GM19467 (cell line): ENCODE measurements at regions not wholly inside any gene's neighbourhood (a gene's known extent, or its start where the extent isn't known, plus 50 kb on each side); places are given as distances from the start of the nearest gene placed in this dataset.
A peak's percentile ranks its signal among the peaks of the same experiment; 100 is the strongest.
"Not testable (repeated sequence)": the region's sequence is repeated elsewhere in the genome, so short reads cannot be mapped to it uniquely, and the experiment has no call there.

Source experiments
- ATAC-seq: cut with Tn5 transposase; IDR thresholded peaks from one replicate; pipeline ENCODE4 v1.9.1; 2021; ENCODE audit warnings: mild to moderate bottlenecking, moderate library complexity; ENCODE audit not compliant: unreplicated experiment

- ATAC-seq: no peak
These were observed 52.5 kb downstream of the RHOB start for GRCh38 chr2:20499387-20499786.

GRCh38 chr2:20501974-20502373 lies 55.1 kb downstream of the RHOB start:
- ATAC-seq: no peak

GRCh38 chr2:20502496-20502895 lies 55.6 kb downstream of the RHOB start:
- not testable (repeated sequence) for ATAC-seq

GRCh38 chr2:20504174-20504573 lies 57.3 kb downstream of the RHOB start:
- no peak for ATAC-seq

DNA sequence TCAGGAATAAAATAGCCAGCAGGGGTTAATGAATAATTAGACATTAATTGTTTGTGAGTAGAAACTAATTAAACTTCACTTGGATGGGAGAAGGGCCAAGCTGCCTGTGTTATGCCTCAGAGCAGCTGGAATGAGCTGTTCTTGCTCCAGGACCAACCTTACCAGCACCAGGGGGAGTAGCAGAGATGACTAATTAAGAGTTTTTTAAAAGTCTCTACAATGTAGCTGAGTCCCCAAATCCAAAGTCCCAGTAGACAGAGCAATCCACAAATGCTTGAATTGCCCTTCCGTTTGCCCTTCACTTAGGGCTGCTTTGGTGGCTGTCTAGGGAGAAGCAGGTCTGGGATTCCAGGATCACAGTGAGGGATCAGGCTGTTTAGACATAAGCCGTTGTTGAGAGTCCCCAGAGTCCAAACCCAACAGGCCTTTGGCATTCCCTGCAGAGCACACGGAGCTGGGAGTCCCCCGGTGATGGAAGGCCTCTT lies 59.4 kb downstream of the RHOB start:
- ATAC-seq: no peak

DNA sequence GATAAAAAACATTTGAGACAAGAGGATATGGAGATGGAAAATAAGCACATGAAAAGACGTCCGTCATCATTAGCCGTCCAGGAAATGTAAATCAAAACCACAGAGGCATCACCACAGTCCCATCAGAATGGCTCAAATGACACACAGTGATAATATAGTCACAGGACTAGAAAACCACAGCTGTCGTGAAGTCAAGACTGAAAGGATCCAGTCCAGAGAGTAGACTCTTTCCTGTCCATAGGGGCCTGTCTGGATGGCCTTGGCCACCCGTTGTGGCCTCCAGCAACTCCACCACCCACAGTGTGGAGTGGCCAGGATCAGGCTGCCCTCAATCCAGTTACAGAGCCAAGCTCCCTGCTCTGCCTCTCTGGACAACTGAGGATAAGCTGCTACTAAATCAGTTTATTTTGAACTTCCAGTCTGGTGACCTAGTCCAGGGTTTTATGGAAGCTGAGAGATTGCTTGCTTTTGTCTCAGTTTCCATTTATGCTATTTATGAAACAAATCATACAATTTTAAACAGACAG lies 60.4 kb downstream of the RHOB start:
- peak; percentile 97 for ATAC-seq

- no peak for ATAC-seq
These were observed 60.8 kb downstream of the RHOB start for GRCh38 chr2:20507711-20508110.

GRCh38 chr2:20509301-20509769 lies 62.5 kb downstream of the RHOB start:
- no peak for ATAC-seq

DNA sequence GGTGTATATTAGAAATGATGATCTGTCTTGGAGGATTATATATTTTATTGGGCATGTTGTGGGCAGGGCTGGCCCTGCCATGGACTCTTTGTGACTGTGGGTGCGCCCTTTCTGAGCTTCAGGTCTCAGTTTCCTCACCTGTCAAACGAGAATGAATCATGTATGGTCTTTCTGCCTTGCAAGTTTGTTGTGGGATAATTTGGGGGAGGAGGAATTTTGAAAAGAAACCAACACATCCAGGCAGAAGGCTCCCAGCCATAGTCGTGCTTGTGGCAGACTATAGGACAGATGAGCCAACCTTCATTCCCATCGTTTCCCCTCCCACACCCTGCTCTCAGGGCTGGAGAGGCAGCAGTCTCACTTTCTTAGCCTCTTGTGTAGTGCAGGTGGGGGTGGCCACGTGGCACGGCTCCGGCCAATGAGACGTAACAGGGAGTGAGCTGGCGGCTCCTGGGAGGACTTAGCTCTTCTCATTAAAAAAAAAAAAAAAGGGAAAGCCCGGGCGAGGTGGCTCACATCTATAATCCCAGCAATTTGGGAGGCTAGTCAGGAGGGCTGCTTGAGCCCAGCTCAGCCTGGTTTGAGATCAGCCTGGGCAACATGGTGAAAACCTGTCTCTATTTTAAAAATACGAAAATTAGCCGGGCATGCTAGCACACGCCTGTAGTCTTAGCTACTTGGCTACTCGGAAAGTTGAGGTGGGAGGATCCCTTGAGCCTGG lies 63.1 kb downstream of the RHOB start:
- no peak for ATAC-seq

DNA sequence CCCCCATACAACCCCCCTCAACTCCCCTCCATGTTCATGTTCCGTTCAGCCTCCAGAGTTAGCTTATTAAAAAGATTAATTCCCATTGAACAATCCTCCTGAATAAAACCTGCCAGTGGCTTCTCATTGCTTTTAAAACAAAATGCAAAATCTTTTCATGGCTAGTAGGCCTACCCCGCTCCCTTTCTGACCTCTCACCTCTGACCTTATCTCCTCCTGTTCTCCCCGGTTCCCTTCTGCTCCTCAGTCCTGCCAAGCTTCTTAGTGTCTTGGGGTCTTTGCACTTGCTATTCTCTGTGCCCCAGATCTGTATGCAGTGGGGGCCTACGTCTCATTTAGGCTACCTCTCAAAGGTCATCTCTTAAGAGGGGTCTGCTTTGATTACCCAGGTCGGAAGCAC lies 64.3 kb downstream of the RHOB start:
- no peak for ATAC-seq

DNA sequence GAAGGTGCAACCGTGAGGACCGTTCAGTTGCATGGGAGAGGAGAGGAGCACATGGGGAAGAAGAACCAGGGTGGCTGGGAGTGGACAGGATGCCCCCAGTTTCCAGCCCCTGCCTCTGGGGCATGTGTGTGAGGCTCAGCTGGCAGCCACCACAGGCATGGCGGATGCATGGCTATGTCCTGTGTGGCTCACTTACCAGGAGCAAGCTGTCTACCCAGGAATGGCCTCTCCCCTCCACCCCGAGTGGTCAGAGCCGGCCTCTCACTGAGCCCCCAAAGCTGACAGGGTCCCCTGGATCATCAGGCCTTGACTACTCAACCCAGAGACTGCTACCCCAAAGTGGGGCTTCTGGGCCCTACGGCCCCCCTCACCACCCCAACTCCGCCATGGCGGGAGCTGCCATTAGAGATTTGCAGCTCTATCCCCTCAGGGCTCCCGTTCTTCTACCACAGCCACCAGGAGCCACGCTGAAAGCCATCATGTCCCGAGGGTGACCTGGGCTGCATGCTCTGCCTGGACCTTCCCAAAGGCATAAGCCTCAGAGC lies 65.3 kb downstream of the RHOB start:
- ATAC-seq: no peak

DNA sequence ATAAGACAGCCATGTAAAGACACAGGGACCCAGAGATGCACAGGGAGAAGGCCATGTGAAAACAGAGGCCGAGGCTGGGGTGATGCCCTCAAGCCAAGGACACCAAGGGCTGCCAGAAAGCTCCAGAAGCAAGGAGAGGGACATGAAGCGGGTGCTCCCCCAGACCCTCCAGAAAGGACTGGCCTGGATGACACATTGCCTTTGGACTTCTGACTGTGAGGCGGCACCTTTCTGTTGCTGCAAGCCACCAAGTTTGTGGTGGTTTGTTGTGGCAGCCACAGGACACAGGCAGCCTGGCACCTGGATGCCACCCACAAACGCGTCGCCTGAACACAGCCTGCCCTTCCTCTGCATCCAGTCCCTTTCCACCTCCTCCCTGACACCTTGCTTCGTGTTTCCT lies 67.1 kb downstream of the RHOB start:
- no peak for ATAC-seq

GRCh38 chr2:20514596-20515269 lies 67.9 kb downstream of the RHOB start:
- ATAC-seq: no peak

- no peak for ATAC-seq
These were observed 68.7 kb downstream of the RHOB start for GRCh38 chr2:20515290-20516220.

- no peak for ATAC-seq
These were observed 69.4 kb downstream of the RHOB start for GRCh38 chr2:20516291-20516645.

DNA sequence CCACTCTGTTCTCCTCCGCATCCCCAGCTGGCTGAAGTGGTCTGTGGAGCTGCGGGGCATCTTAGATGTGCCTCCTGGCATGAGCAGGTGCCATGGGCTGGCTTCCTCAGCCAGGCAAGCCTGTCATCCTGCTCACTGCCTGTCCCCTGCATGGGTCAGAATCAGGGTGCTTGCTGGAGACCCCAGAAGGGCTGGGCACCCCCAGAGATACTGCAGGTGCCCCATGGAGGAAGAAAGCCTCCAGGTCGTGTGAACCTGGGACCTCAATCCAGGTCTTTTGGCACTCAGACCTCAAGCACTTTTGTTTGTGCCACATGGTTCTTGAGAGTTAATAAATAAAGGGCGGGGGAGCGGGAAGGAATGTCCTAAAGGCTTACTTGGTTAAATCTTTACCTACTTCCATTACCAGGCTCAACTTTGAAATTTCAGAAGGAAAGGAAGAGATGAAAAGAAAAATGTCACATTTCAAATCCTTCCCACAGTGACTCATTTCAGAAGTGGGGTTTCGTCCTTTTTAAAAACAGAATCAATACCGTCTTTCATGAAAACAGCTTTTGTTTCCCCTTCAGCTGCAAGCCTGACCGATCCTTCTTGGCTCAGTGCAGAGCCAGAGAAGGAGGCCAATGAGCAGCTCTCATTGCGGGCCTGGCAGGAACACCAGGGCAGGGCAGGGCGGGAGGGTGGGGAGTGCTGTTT lies 69.9 kb downstream of the RHOB start:
- ATAC-seq: peak; percentile 84

DNA sequence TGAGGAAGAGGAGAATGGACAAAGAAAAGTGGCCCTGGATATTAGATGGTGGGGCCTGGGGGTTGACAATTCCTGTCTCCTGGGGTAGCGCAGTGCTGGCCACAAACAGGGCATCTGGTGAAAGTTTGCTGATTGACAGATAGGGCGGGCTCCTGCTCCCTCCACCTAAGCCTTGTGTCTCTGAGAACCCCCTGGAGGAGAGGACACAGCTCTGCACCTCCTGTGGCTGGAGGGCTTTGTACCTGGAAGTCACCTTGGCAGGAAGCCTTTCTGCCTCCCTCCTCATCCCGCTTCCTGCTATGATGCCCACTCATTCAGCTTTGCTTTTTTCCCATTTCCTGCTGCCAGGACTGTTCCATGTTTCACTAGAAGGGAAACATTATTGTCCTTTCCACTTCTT lies 72.4 kb downstream of the RHOB start:
- ATAC-seq: no peak

DNA sequence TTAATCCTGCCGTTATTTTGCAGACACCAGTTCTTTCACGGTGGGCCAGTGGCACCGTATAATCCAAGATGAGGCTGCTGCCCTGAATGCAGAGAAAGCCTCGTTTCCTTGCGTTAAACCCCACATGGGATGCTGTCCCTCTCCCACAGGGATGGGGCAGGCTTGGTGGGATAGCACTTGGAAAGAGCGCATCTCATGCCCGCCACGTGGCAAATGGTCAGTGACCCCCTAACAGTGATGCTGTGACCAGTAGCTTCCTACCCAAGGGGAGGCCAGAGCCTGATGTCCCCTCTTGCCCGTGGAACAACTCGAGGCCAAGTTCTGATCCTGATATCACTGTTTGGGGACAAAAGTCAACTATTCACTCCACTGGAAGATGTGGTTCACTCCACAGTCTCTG lies 73.3 kb downstream of the RHOB start:
- no peak for ATAC-seq

GRCh38 chr2:20521193-20521592 lies 74.3 kb downstream of the RHOB start:
- no peak for ATAC-seq

- no peak for ATAC-seq
These were observed 74.9 kb downstream of the RHOB start for GRCh38 chr2:20521682-20522189.
